Duodenal mucosa (tissue), 2 donors: ENCODE measurements at regions not wholly inside any gene's neighbourhood (a gene's known extent, or its start where the extent isn't known, plus 50 kb on each side); places are given as distances from the start of the nearest gene placed in this dataset.

ENCODE experiments used
- H3K27ac ChIP-seq: one replicate; pipeline ENCODE4 v1.7.0; 2013; ENCODE audit warnings: low read depth, low read length
- H3K27me3 ChIP-seq, 2 donors: one replicate each; pipeline ENCODE4 v1.7.0; 2013; ENCODE audit warnings: low read length in 2 of 2, control low read depth in 1 of 2; ENCODE audit not compliant: insufficient read depth in 2 of 2, control insufficient read depth in 1 of 2
- H3K36me3 ChIP-seq, 2 donors: one replicate each; pipeline ENCODE4 v1.7.0; 2013; ENCODE audit warnings: low read length in 2 of 2, control low read depth in 1 of 2; ENCODE audit not compliant: insufficient read depth in 2 of 2, control insufficient read depth in 1 of 2
- H3K4me1 ChIP-seq, 2 donors: one replicate each; pipeline ENCODE4 v1.7.0; 2013; ENCODE audit warnings: low read length in 2 of 2, control low read depth in 1 of 2; ENCODE audit not compliant: insufficient read depth in 2 of 2, control insufficient read depth in 1 of 2
- H3K4me3 ChIP-seq, 2 donors: one replicate each; pipeline ENCODE4 v1.7.0; 2013; ENCODE audit warnings: low read length in 2 of 2, low read depth in 1 of 2
- H3K9ac ChIP-seq, 2 donors: one replicate each; pipeline ENCODE4 v1.7.0; 2013; ENCODE audit warnings: low read length in 2 of 2, low read depth in 1 of 2
- H3K9me3 ChIP-seq, 2 donors: one replicate each; pipeline ENCODE4 v1.7.0; 2013; ENCODE audit warnings: low read length in 2 of 2, control low read depth in 1 of 2; ENCODE audit not compliant: control insufficient read depth in 1 of 2

DNA sequence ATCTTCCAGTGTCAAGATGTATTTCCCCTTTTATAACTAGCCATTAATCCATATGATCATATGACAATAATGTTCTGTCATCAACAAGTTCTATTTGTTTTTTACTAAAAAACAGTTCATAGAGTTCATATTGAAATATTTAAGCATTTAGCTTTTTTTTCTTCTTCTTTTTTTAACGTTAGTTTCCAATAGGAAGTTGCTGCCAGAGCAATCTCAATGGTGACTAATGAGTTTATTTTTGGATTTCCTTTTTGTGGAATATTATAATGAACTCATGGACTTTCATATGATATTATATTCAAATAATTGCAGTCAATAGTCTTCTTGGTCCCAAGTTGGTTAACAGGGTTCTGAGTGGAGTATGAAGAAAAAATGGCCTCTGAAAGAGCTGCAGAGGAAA is 343.3 kb downstream of the BCKDHB start:
- H3K27ac ChIP-seq, result no peak overlapping the region
- no peaks in the 10 kb centered on the region for H3K9me3 ChIP-seq
- H3K27me3 ChIP-seq, result no peaks in the 10 kb centered on the region
- H3K9ac ChIP-seq, result no peak overlapping the region
- H3K36me3 ChIP-seq, result no peaks in the 10 kb centered on the region
- H3K4me1 ChIP-seq, result peaks cover 0 to 7% of the 10 kb centered on the region in 2 donors
- no peak overlapping the region for H3K4me3 ChIP-seq

DNA sequence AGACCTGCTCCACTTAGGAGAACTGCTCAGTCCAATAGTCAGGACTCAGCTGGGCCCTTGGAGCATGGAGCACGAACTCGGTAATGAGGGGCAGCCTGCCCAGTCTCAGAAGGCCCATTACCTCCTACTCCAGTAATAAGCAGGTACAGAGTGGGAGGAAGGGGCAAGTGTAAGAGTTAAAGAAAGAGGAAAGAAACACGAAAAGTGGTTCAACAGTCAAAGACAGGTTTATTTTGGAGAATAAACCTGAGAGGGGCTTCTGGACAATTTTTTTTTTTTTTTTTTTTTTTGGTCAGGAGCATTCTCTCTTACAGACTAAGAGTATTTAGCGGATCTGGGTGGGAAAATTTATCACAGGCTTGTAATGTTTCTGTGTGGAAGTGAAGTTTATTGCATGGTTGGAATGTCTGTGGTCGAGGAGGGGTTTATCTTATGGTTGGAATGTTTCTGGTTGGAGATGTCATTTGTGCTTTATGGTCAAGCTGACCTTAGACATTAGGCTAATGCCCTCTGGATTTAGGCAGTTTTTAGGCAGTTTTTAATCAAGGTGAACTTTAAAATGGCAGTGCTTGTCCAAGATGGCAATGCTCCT is 340.1 kb downstream of the BCKDHB start:
- Histone ChIP-seq H3K36me3 (no peaks in the 10 kb centered on the region), H3K27me3 (no peaks in the 10 kb centered on the region), H3K4me1 (peaks cover 0 to 4% of the 10 kb centered on the region in 2 donors), H3K27ac (no peak overlapping the region), H3K4me3 (no peak overlapping the region), H3K9ac (no peak overlapping the region), H3K9me3 (no peaks in the 10 kb centered on the region)

DNA sequence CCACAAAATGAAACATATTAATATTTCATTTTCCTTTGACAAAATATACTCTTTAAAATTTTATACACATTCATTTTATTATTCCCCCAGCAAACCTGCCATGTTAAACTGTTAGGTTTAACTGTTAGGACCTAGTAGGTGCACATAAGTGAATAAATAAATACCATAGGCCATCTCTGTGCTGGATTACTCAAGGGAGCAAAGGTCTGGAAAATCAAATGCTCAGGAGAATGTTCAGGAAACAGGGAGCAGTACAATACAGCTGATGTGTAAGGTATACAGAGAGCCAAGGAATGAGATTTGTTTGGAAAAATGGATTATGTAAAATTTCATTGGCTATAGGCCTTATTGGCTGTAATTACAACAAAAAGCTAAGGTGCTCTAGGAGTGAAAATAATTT is 339.3 kb downstream of the BCKDHB start:
- Histone ChIP-seq H3K27ac (no peak overlapping the region), H3K27me3 (no peaks in the 10 kb centered on the region), H3K4me1 (peaks cover 0 to 7% of the 10 kb centered on the region in 2 donors), H3K4me3 (no peak overlapping the region), H3K9ac (no peak overlapping the region), H3K36me3 (no peaks in the 10 kb centered on the region), H3K9me3 (no peaks in the 10 kb centered on the region)

DNA sequence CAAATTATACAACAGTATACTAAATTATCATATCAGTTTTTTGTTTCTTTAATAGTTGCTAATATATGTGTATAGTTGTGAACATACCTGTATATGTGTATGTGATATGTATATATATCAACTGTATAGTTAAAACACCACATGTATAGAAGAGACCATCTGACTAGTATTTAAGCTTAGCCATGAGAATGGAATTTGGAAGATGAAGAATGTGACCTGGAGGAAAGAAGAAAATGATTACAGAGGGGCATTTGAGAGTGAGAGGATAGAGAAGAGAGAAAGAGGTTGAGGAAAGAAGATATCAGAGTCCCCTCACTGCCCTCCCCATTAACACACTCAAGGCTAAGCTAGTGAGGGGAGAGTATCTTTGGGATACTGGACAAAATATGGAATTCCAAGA is 335.9 kb downstream of the BCKDHB start:
- Histone ChIP-seq H3K27ac (no peak overlapping the region), H3K36me3 (no peaks in the 10 kb centered on the region), H3K9me3 (no peaks in the 10 kb centered on the region), H3K27me3 (no peaks in the 10 kb centered on the region), H3K9ac (no peak overlapping the region), H3K4me1 (peaks cover 7 to 21% of the 10 kb centered on the region in 2 donors), H3K4me3 (no peak overlapping the region)

DNA sequence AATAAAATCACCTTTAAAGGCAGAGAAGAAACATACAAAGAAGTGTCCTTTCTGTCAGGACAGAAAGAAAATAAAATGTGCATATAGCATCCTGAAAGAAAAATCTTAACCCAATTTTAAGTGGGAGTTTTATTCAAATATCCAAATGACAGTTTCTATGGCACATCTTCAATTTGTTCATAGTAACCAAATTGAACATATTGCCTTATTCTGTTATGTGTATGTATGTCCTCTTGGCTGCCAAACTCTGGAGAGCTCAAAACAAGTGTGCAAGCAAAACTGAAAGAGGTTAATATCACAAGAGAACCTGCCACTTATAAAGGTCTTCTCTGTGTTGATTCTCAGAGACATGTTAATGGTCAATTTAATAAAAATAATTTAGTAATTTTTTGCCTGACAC is 334.7 kb downstream of the BCKDHB start:
- H3K27me3 ChIP-seq, result no peaks in the 10 kb centered on the region
- no peak overlapping the region for H3K27ac ChIP-seq

DNA sequence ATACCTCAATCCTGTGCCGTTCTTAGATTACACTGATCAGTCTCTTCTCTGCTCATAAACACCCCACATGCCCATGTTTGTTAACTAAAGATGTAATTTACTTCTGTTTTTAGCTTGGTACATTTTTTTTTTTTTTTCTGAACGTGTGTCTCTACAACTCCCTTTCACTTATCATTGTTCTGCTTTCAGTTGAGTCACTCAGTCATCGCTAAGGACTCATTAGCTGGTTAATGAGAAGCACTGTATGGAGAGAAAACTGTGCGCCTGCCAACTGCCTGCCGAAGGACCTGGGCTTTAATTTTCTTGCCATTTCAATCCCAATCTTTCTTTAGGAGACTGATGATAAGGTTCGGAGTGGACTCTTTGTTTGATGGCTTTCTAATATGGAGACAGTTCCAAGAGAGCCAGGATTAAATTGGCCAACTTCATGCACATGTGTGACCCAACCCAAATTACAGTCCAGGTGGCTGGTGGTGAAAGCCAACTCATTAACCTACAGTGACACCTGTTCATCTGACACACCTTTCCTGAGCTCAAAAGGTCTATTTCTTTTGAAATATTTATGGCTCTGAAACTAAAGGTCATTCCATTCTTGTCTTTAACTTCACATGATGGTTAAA is 334.1 kb downstream of the BCKDHB start:
- H3K4me1 ChIP-seq, result peaks cover 7 to 17% of the 10 kb centered on the region in 2 donors
- no peaks in the 10 kb centered on the region for H3K9me3 ChIP-seq
- H3K9ac ChIP-seq, result no peak overlapping the region
- no peak overlapping the region for H3K27ac ChIP-seq
- H3K36me3 ChIP-seq, result no peaks in the 10 kb centered on the region
- no peaks in the 10 kb centered on the region for H3K27me3 ChIP-seq
- H3K4me3 ChIP-seq, result peak overlapping the region in 1 of 2 donors; percentile 24

More for the DNA sequence above, 334.7 kb downstream of the BCKDHB start:
- peak overlapping the region in 1 of 2 donors; percentile 10 for H3K4me3 ChIP-seq
- H3K9me3 ChIP-seq, result no peaks in the 10 kb centered on the region
- no peaks in the 10 kb centered on the region for H3K36me3 ChIP-seq
- H3K4me1 ChIP-seq, result peaks cover 7 to 17% of the 10 kb centered on the region in 2 donors
- no peak overlapping the region for H3K9ac ChIP-seq

DNA sequence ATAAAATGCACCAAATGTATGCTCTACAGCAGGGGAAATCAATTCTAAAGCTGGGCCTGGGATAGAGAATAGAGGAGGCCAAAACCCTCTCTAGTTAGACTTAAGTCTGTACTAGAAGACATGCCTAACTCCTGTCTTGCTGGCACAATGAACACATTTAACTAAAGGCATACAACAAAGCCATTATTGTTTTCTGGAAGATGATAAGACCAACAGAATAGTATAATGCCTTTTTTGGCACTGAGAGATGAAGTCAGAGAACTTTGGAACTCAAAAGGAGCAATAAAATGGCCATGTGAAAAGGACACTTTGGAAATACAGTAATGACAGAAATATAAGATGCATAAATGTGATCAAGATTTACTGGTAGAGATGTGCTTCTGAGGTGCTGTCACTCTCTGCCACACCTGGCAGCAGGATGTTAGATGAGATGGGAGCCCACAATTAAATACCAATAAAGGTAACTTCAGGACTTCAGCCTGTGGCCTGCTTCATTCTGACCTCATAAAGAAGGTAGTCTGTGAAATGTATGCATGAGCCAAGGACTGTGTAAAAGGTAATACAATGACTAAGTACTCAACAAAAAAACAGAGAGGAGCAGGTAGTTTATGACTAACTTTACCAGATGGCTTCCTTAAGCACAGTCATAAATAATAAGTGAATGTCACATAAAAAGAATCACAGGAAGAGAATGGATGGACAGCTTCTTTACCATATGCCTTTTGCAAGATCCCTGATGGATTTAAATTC is 333.4 kb downstream of the BCKDHB start:
- Histone ChIP-seq H3K27ac (no peak overlapping the region), H3K9ac (no peak overlapping the region), H3K9me3 (no peaks in the 10 kb centered on the region), H3K27me3 (no peaks in the 10 kb centered on the region), H3K36me3 (no peaks in the 10 kb centered on the region), H3K4me1 (peaks cover 7 to 17% of the 10 kb centered on the region in 2 donors), H3K4me3 (peak overlapping the region in 1 of 2 donors; percentile 24)

DNA sequence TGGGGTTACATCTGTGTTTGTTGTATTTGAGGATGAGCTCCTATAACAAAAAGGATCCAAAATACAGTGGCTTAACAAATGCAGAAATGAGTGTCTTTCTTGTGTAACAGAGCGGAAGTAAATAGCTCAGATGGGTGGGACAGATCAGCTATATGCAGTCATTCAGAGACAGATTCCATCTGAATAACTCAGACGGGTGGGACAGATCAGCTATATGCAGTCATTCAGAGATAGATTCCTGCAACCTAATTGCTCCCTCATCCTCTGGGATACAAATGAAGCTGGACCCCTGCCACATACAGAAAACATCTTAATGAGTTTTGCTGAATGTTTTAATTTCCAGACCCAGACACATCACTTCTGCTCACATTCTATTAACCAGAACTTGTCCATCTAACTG is 332.3 kb downstream of the BCKDHB start:
- no peaks in the 10 kb centered on the region for H3K36me3 ChIP-seq
- peaks cover 7 to 17% of the 10 kb centered on the region in 2 donors for H3K4me1 ChIP-seq
- no peak overlapping the region for H3K27ac ChIP-seq
- H3K27me3 ChIP-seq, result no peaks in the 10 kb centered on the region
- no peaks in the 10 kb centered on the region for H3K9me3 ChIP-seq
- no peak overlapping the region for H3K9ac ChIP-seq
- no peak overlapping the region for H3K4me3 ChIP-seq

DNA sequence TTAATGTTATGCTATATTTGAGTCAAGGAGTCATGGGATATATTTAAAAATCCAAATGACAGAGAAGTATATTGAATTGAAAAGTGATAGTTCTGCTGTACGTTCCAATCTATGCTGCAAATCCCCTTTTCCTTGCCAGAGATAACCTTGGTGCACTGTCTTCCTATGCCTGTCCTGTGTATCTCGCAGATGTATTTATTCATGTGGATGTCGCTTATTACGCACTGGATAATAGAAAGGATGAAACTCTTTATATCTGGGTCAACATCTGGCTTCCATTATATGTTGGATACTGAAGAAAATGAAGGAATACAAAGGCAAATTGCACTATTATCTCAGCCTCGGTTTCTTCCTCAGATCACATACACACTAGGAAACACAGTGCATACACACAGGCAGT is 331.3 kb downstream of the BCKDHB start:
- Histone ChIP-seq H3K9ac (no peak overlapping the region), H3K27me3 (no peaks in the 10 kb centered on the region), H3K4me1 (peaks cover 7 to 17% of the 10 kb centered on the region in 2 donors), H3K27ac (no peak overlapping the region), H3K4me3 (no peak overlapping the region), H3K9me3 (no peaks in the 10 kb centered on the region), H3K36me3 (no peaks in the 10 kb centered on the region)

DNA sequence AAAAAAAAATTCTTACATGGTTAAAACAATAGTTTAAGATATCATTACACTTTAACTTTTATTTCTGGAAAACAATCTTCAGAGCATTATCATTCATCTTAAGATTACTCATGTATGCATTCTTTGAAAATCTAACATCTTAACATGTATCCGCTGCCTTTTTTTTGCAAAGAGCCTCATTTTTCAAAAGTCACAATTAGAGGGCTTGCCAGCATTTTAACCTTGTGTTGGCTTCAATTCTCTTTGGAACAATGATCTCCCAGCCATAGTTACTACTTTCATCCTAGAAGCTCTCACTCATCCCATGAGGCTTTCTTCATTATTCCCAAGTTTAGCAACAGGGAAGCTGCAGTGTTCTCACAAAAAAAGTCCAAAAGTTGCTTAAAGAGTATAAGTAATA is 330.8 kb downstream of the BCKDHB start:
- no peaks in the 10 kb centered on the region for H3K27me3 ChIP-seq
- H3K9ac ChIP-seq, result no peak overlapping the region
- H3K9me3 ChIP-seq, result no peaks in the 10 kb centered on the region
- no peak overlapping the region for H3K4me3 ChIP-seq
- H3K4me1 ChIP-seq, result peaks cover 7 to 17% of the 10 kb centered on the region in 2 donors
- H3K27ac ChIP-seq, result no peak overlapping the region
- H3K36me3 ChIP-seq, result no peaks in the 10 kb centered on the region
